ENCODE measurements at regions not wholly inside any gene's neighbourhood (a gene's known extent, or its start where the extent isn't known, plus 50 kb on each side); places are given as distances from the start of the nearest gene placed in this dataset.
"Not testable (repeated sequence)": the region's sequence is repeated elsewhere in the genome, so short reads cannot be mapped to it uniquely, and the experiment has no call there.

DNA sequence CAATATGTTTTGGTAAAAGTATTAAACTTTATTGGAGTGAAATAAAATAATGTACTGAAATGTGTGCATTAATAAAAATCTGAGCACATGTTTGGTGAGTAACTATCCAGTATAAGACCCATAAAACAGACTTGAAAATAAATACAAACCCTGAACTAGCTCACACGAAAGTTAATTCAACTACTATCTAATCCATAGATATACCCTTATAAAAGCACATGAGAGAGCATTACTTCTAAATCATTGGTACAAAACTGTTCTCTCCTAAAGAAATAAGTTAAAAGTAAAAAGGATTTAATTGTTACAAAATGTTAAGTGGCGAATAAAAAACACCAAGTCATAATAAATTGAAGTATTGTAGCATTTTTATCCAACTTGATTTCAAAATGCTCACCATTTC is 295.6 kb downstream of the PTPRC start:
- no peak for DNase-seq (ENCODE audit: low read depth)

DNA sequence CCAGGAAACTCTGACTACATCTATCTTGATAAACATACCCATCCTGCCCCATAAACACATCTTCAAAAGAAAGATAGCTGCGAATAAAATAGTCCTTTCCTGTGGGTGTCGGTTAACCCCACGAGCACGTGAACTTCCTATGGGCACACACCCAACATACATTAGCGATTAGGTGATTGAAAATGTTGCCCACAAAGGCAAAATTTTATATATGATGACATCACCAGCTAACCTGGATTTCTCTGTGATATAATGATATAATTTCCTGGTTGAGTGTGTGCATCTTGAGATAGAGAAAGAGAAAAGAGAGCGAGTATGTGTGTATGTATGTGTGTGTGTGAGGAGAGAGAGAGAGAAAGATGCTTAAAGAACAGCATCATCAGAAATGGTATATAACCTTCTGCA is 296.1 kb downstream of the PTPRC start:
- DNase-seq (ENCODE audit: low read depth): peak; percentile 48

DNA sequence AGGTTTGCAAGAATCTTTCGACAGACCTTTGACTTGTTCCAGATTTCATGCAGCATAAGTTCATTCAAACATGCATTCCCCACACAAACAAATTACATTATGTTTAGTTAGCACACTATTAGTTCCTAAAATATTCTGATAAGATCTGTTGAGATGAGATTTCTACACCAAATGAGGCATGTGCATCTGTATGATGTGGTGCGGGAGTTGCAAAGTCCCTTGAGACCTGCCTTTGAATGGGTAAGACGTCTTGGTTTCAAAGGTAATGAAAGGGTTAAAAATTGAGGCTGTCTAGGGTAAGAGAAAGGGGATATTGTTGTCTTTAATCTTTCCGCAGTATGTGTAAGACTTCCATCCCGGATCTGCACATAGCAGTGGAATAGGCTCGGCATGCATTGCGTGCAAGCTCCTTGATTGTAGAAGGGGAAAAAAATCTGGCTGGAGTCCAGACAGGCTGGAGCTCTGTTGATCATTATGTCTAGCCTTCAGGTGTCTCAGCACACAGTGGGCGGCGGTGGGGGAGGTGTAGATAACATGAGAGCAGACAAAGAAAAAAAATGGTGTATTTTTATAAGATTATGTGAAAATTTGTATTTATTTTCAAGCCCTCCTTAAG is 296.6 kb downstream of the PTPRC start:
- peak; percentile 36 for DNase-seq (ENCODE audit: low read depth)

- no peak for DNase-seq (ENCODE audit: low read depth)
These were observed 297.7 kb downstream of the PTPRC start for GRCh38 chr1:198936371-198937083.

- DNase-seq (ENCODE audit: low read depth): peak; percentile 19
These were observed 298.6 kb downstream of the PTPRC start for GRCh38 chr1:198937231-198938031.

DNA sequence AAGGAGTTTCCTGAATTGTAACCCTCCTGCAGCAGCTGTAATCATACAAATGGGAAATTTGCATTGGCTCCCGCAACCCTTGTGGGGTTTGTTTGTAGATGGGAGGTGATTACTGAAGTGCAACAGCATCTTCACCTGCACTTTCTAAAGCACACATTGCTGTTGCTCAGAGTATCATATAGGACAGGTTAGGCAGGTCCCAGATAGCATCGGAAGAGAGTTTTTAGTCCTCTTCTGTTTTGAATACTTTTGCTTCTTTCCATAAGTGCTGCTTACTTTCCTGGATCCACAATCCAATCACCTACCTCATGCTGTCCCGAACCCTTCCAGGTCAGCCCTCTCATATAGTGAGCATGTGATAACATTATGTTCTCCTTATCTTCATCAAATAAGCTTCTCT is 300.4 kb downstream of the PTPRC start:
- no peak for DNase-seq (ENCODE audit: low read depth)

DNA sequence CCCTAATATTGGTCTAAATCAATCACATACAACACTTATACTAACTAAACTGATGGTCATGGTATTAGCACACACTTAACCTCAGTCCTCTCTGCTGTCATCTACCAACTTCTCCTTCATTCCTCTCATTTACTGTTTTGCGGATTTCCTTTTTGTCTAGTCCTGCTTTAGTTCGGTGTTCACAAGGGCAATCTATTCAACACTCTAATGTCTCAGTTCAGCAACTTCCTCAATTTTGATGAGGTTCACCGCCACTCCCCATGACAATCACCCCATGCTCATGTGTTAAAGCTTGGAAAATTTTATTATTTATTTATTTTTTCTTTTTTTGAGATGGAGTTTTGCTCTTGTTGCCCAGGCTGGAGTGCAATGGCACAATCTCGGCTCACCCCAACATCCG is 301.1 kb downstream of the PTPRC start:
- DNase-seq (ENCODE audit: low read depth): no peak

- no peak for DNase-seq (ENCODE audit: low read depth)
These were observed 303.6 kb downstream of the PTPRC start for GRCh38 chr1:198942466-198942865.

DNA sequence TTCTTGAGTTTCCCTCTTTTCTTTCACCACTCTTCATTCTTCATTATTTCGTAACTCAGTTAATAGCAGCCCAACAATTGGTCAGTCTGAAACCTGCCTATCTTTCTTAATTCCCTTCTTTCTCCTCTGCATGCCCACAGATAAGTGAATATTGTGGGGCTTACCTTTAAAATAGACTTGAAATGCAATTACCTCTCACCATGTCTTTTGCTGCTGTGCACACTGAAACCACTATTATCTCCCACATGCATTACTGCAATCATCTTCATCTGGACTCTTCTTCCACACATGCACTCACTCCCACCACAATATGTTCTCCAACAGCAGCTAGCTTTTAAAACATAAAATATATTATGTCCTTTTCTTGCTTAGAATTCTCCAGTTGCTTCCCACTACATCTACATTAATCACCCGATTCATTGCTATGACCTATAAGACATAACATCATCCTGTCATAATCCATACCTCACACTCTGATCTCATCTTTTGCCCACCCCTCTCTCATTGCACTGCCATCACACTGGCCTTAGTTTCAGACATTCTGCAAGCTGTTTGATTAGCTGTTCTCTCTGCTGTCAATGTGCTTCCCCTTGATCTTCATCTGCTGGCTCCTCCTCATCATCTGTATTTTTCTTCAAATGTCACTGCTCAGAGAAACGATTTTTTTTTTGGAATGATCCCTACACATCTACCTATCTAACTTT is 304.8 kb downstream of the PTPRC start:
- no peak for DNase-seq (ENCODE audit: low read depth)

DNA sequence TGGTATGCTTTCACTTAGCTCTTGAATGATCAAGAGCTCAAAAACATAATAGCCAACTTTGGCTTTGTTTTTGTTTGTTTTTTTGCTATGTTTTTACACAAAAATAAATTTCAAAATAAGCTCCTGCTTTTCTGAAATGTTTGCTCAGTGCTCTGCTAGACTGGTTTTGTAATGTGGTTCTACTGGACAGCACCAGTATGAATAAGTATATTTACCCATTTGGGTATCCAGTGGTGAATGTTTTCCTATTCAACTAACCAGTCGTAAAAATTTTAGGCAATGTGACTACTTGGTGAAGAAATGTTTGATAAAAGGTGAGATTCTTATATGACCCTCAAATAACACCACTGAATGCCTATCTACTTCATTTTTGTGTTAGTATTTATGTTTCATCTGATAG is 308.6 kb downstream of the PTPRC start:
- DNase-seq (ENCODE audit: low read depth): no peak

DNA sequence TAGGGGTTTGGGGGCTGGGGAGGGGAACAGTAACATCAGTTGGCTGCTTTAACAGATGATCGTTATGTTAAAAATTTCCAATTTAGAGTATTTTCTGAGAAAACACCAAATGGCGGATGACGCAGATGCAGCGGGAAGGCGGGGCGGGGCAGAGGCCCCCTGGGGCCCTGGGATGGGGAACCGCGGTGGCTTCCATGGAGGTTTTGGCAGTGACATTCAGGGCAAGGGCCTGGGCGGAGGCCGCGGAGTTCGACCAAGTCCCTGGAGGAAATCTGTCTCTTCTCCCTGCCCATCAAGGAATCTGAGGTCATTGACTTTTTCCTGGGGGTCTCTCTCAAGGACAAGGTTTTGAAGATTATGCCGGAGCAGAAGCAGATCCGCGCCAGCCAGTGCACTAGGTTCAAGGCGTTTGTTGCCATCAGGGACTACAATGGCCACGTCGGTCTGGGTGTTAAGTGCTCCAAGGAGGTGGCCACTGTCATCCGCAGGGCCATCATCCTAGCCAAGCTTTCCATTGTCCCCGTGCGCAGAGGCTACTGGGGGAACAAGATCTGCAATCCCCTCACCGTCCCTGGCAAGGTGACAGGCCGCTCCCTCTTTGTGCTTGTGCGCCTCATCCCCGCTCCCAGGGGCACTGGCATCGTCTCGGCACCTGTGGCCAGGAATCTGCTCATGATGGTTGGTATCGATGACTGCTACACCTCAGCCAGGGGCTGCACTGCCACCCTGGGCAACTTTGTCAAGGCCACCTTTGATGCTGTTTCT is 310.2 kb downstream of the PTPRC start:
- no peak for DNase-seq (ENCODE audit: low read depth)

- no peak for DNase-seq (ENCODE audit: low read depth)
These were observed 311.2 kb downstream of the PTPRC start for GRCh38 chr1:198950036-198950435.

- no peak for DNase-seq (ENCODE audit: low read depth)
These were observed 316.2 kb downstream of the PTPRC start for GRCh38 chr1:198955085-198955484.

- DNase-seq (ENCODE audit: low read depth): no peak
These were observed 318.2 kb downstream of the PTPRC start for GRCh38 chr1:198957044-198957443.

DNA sequence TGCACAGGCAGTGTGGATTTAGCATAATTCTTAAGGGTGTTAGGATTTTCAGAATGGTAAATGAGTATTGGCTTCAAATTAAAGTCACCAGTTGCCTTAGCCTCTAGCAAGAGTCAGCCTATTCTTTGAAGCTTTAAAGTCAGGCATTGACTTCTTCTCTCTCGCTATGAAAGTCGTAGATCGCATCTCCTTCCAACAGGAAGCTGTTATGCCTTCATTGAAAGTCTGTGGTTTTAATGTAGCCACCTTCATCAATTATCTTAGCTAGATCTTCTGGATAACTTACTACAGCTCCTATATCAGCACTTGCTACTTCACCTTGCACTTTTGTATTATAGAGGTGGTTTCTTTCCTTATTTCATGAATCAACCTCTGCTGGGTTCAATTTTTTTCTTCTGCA is 320.2 kb downstream of the PTPRC start:
- DNase-seq (ENCODE audit: low read depth): no peak

GRCh38 chr1:198959676-198960075 is 320.8 kb downstream of the PTPRC start:
- no peak for DNase-seq (ENCODE audit: low read depth)

GRCh38 chr1:198963796-198964195 is 325.0 kb downstream of the PTPRC start:
- DNase-seq (ENCODE audit: low read depth): not testable (repeated sequence)

DNA sequence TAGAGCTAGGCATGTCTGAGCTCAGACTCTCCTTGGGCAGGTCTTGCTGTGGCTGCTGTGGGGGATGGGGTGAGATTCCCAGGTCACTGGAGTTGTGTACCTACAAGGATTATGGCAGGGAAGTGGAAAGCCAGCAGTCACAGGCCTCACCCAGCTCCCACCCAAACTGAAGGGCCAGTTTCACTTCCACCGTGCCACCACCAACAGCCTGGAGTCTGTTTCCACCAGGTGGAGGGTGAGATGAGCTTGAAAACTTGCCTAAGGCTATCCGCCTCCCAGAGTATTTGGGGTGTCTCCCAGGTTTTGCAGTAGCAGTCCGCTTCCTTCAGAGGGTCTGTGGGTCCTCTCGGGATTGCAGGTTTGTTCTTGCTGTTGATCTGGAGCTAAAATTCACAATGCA is 327.7 kb downstream of the PTPRC start:
- DNase-seq (ENCODE audit: low read depth): no peak

- no peak for DNase-seq (ENCODE audit: low read depth)
These were observed 328.7 kb downstream of the PTPRC start for GRCh38 chr1:198967566-198967965.

GRCh38 chr1:198968866-198969265 is 330.0 kb downstream of the PTPRC start:
- no peak for DNase-seq (ENCODE audit: low read depth)

GRCh38 chr1:198969981-198970380 is 331.1 kb downstream of the PTPRC start:
- DNase-seq (ENCODE audit: low read depth): no peak

GRCh38 chr1:198970916-198971315 is 332.1 kb downstream of the PTPRC start:
- DNase-seq (ENCODE audit: low read depth): no peak
